ENCODE measurements at regions not wholly inside any gene's neighbourhood (a gene's known extent, or its start where the extent isn't known, plus 50 kb on each side); places are given as distances from the start of the nearest gene placed in this dataset.

- DNase-seq = no peak
These were observed 78.5 kb downstream of the RPLP1 start for GRCh38 chr15:69530991-69531664.

- no peak for DNase-seq
These were observed 79.0 kb downstream of the RPLP1 start for GRCh38 chr15:69531665-69532027.

GRCh38 chr15:69532066-69532465 is 79.4 kb downstream of the RPLP1 start:
- no peak for DNase-seq

GRCh38 chr15:69532856-69533255 is 80.2 kb downstream of the RPLP1 start:
- DNase-seq = no peak

GRCh38 chr15:69533522-69533921 is 80.9 kb downstream of the RPLP1 start:
- no peak for DNase-seq

- no peak for DNase-seq
These were observed 82.6 kb downstream of the RPLP1 start for GRCh38 chr15:69535101-69535638.

GRCh38 chr15:69535998-69536397 is 83.4 kb downstream of the RPLP1 start:
- no peak for DNase-seq

- DNase-seq = no peak
These were observed 84.3 kb downstream of the RPLP1 start for GRCh38 chr15:69536726-69537512.

- peak; percentile 81 for DNase-seq
These were observed 85.3 kb downstream of the RPLP1 start for GRCh38 chr15:69537901-69538300.

- DNase-seq = no peak
These were observed 85.8 kb downstream of the RPLP1 start for GRCh38 chr15:69538379-69538778.

- DNase-seq = no peak
These were observed 86.7 kb downstream of the RPLP1 start for GRCh38 chr15:69539345-69539744.

- DNase-seq = peak; percentile 78
These were observed 88.0 kb downstream of the RPLP1 start for GRCh38 chr15:69540622-69541021.

- DNase-seq = no peak
These were observed 89.4 kb downstream of the RPLP1 start for GRCh38 chr15:69542028-69542427.

- no peak for DNase-seq
These were observed 91.2 kb downstream of the RPLP1 start for GRCh38 chr15:69543681-69544364.

- no peak for DNase-seq
These were observed 91.9 kb downstream of the RPLP1 start for GRCh38 chr15:69544365-69545113.

- DNase-seq = no peak
These were observed 93.6 kb downstream of the RPLP1 start for GRCh38 chr15:69546182-69546581.

- DNase-seq = no peak
These were observed 96.0 kb downstream of the RPLP1 start for GRCh38 chr15:69548395-69549180.

- no peak for DNase-seq
These were observed 98.9 kb downstream of the RPLP1 start for GRCh38 chr15:69551391-69552056.

GRCh38 chr15:69552057-69552815 is 99.6 kb downstream of the RPLP1 start:
- DNase-seq = no peak

- DNase-seq = no peak
These were observed 101.1 kb downstream of the RPLP1 start for GRCh38 chr15:69553686-69554085.
